Thyroid gland (tissue), 4 donors: ENCODE measurements at regions not wholly inside any gene's neighbourhood (a gene's known extent, or its start where the extent isn't known, plus 50 kb on each side); places are given as distances from the start of the nearest gene placed in this dataset.
"Not testable (repeated sequence)": the region's sequence is repeated elsewhere in the genome, so short reads cannot be mapped to it uniquely, and the experiment has no call there.

ENCODE experiments used
- DNase-seq, 2 donors: peaks; one replicate each; pipeline ENCODE4 v3.0.0-alpha.2; 2019
- H3K27ac ChIP-seq, 3 donors: fragments of 200-600 bp; sonication (generic); 1 replicate in 2 of 3; 2 replicates in 1 of 3; pipeline ENCODE4 v1.5.1; 2016 to 2019; ENCODE audit warnings: mild to moderate bottlenecking in 1 of 3, moderate library complexity in 1 of 3
- H3K27me3 ChIP-seq: fragments of 200-600 bp; sonication (generic); one replicate; pipeline ENCODE4 v1.5.1; 2019
- H3K36me3 ChIP-seq, 2 donors: fragments of 200-600 bp; sonication (generic); one replicate each; pipeline ENCODE4 v1.5.1; 2016 to 2019
- H3K4me1 ChIP-seq, 2 donors: fragments of 200-600 bp; sonication (generic); one replicate each; pipeline ENCODE4 v1.5.1; 2017 to 2019
- H3K4me3 ChIP-seq, 3 donors: fragments of 200-600 bp; sonication (generic); replicated peaks in 1 of 3; 1 replicate in 2 of 3; 2 replicates in 1 of 3; pipeline ENCODE4 v1.5.1; 2016; ENCODE audit warnings: mild to moderate bottlenecking in 1 of 3
- H3K9me3 ChIP-seq: fragments of 200-600 bp; sonication (generic); one replicate; pipeline ENCODE4 v1.5.1; 2017
- CTCF ChIP-seq, 6 experiments: fragments of 200-600 bp in 3 of 6; fragments of 450-650 bp in 3 of 6; sonication (generic) in 3 of 6; IDR thresholded peaks; one replicate each; pipeline ENCODE4 v1.5.1; 2016 to 2019; ENCODE audit warnings: antibody characterized with exemption in 6 of 6, mild to moderate bottlenecking in 2 of 6, inconsistent platforms in 1 of 6, moderate library complexity in 1 of 6
- POLR2A ChIP-seq, 2 donors: fragments of 450-650 bp; IDR thresholded peaks; one replicate each; pipeline ENCODE4 v1.6.1; 2017; ENCODE audit warnings: antibody characterized with exemption in 2 of 2, mild to moderate bottlenecking in 2 of 2, moderate library complexity in 1 of 2
- WGBS, 2 donors: methylation state at CpG; one replicate each; pipeline ENCODE4 v1.1.5; 2017; 5-methylcytosine and 5-hydroxymethylcytosine counted together
- intact Hi-C: fragments of 100-400 bp; cut with DNase I; formaldehyde crosslinking; loops from one replicate; pipeline ENCODE4 v1.15.1; 2023

- H3K9me3 ChIP-seq, H3K27ac ChIP-seq, intact Hi-C loops, DNase-seq, H3K4me3 ChIP-seq, H3K4me1 ChIP-seq, H3K36me3 ChIP-seq, H3K27me3 ChIP-seq: not testable (repeated sequence)
- 90 to 94% methylated on average over 10 to 23 of the region's 26 CpGs for WGBS, 2 donors
These were observed 278.8 kb downstream of the FAM47B start for GRCh38 chrX:35221391-35221790.

- Histone ChIP-seq H3K27me3 (no peaks in the 10 kb centered on the region), H3K27ac (no peak overlapping the region), H3K4me1 (no peaks in the 10 kb centered on the region), H3K9me3 (no peaks in the 10 kb centered on the region), H3K4me3 (no peak overlapping the region), H3K36me3 (no peaks in the 10 kb centered on the region)
- WGBS, 2 donors = 93% methylated on average over 2 of the region's 3 CpGs; no CpG with 5 or more reads in 1 of the 2 donors
- TF ChIP-seq CTCF (IDR thresholded peaks at IDR 0.05) (no peak), POLR2A (IDR thresholded peaks at IDR 0.05) (no peak)
- intact Hi-C loops = no loop called here
- DNase-seq = no peak
These were observed 301.6 kb downstream of the FAM47B start for GRCh38 chrX:35244088-35244741.

- DNase-seq = no peak
- H3K36me3 ChIP-seq = no peaks in the 10 kb centered on the region
- no peak overlapping the region for H3K27ac ChIP-seq
- intact Hi-C loops = no loop called here
- no peak overlapping the region for H3K4me3 ChIP-seq
- H3K27me3 ChIP-seq = no peaks in the 10 kb centered on the region
- no peaks in the 10 kb centered on the region for H3K9me3 ChIP-seq
- no peak for TF ChIP-seq POLR2A (IDR thresholded peaks at IDR 0.05)
- WGBS, 2 donors = 73 to 86% methylated on average over 3 to 5 of the region's 11 CpGs
- no peaks in the 10 kb centered on the region for H3K4me1 ChIP-seq
These were observed 302.4 kb downstream of the FAM47B start for GRCh38 chrX:35244796-35245508.

GRCh38 chrX:35251226-35251625 is 308.6 kb downstream of the FAM47B start:
- no CpG with 5 or more reads among the region's 1 CpG for WGBS, 2 donors
- Histone ChIP-seq H3K27me3 (no peaks in the 10 kb centered on the region), H3K4me1 (no peaks in the 10 kb centered on the region), H3K4me3 (no peak overlapping the region), H3K9me3 (no peaks in the 10 kb centered on the region), H3K36me3 (no peaks in the 10 kb centered on the region), H3K27ac (no peak overlapping the region)
- no peak for TF ChIP-seq CTCF (IDR thresholded peaks at IDR 0.05)
- TF ChIP-seq POLR2A (IDR thresholded peaks at IDR 0.05) = no peak
- no peak for DNase-seq
- intact Hi-C loops = no loop called here

- TF ChIP-seq POLR2A (IDR thresholded peaks at IDR 0.05) = no peak
- TF ChIP-seq CTCF (IDR thresholded peaks at IDR 0.05) = no peak
- Histone ChIP-seq H3K27me3 (no peaks in the 10 kb centered on the region), H3K4me1 (no peaks in the 10 kb centered on the region), H3K4me3 (no peak overlapping the region), H3K36me3 (no peaks in the 10 kb centered on the region), H3K27ac (no peak overlapping the region), H3K9me3 (no peaks in the 10 kb centered on the region)
- intact Hi-C loops = no loop called here
- no peak for DNase-seq
- 92 to 95% methylated on average over 6 of the region's 6 CpGs for WGBS, 2 donors
These were observed 333.5 kb downstream of the FAM47B start for GRCh38 chrX:35276115-35276514.

GRCh38 chrX:35285289-35285962 is 342.8 kb downstream of the FAM47B start:
- H3K36me3 ChIP-seq = no peaks in the 10 kb centered on the region
- WGBS, 2 donors = 73 to 91% methylated on average over 5 to 8 of the region's 9 CpGs
- no peaks in the 10 kb centered on the region for H3K9me3 ChIP-seq
- DNase-seq = no peak
- H3K27ac ChIP-seq = no peak overlapping the region
- no peak for TF ChIP-seq CTCF (IDR thresholded peaks at IDR 0.05)
- no peak for TF ChIP-seq POLR2A (IDR thresholded peaks at IDR 0.05)
- H3K4me3 ChIP-seq = no peak overlapping the region
- no peaks in the 10 kb centered on the region for H3K4me1 ChIP-seq
- intact Hi-C loops = no loop called here
- H3K27me3 ChIP-seq = no peaks in the 10 kb centered on the region
